ENCODE measurements at regions not wholly inside any gene's neighbourhood (a gene's known extent, or its start where the extent isn't known, plus 50 kb on each side); places are given as distances from the start of the nearest gene placed in this dataset.
A peak's percentile ranks its signal among the peaks of the same experiment; 100 is the strongest.

GRCh38 chr18:22330508-22330907, 87.2 kb downstream of the CTAGE1 start:
- ATAC-seq (no peak), DNase-seq (no peak)

GRCh38 chr18:22325396-22325795, 92.3 kb downstream of the CTAGE1 start:
- ATAC-seq (no peak), DNase-seq (no peak)

- ATAC-seq: peak; percentile 30
- DNase-seq: peak; percentile 23
Measured at GRCh38 chr18:22324191-22325131, 93.3 kb downstream of the CTAGE1 start.

- no peak for DNase-seq
Measured at GRCh38 chr18:22322243-22322691, 95.4 kb downstream of the CTAGE1 start.

GRCh38 chr18:22320771-22321170, 96.9 kb downstream of the CTAGE1 start:
- no peak for DNase-seq
- no peak for ATAC-seq

More at GRCh38 chr18:22322243-22322691, 95.4 kb downstream of the CTAGE1 start:
- ATAC-seq: no peak

GRCh38 chr18:22320155-22320554, 97.6 kb downstream of the CTAGE1 start:
- no peak for ATAC-seq
- no peak for DNase-seq

- ATAC-seq (no peak), DNase-seq (no peak)
Measured at GRCh38 chr18:22318745-22319407, 98.8 kb downstream of the CTAGE1 start.

- ATAC-seq (no peak), DNase-seq (no peak)
Measured at GRCh38 chr18:22314420-22314819, 103.3 kb downstream of the CTAGE1 start.

- ATAC-seq (no peak), DNase-seq (no peak)
Measured at GRCh38 chr18:22314001-22314400, 103.7 kb downstream of the CTAGE1 start.

- no peak for DNase-seq
- ATAC-seq: no peak
Measured at GRCh38 chr18:22311301-22311700, 106.4 kb downstream of the CTAGE1 start.

- ATAC-seq: no peak
Measured at GRCh38 chr18:22309191-22309590, 108.5 kb downstream of the CTAGE1 start.

GRCh38 chr18:22307528-22307927, 110.2 kb downstream of the CTAGE1 start:
- ATAC-seq (no peak), DNase-seq (no peak)

More at GRCh38 chr18:22309191-22309590, 108.5 kb downstream of the CTAGE1 start:
- no peak for DNase-seq

GRCh38 chr18:22303927-22304326, 113.8 kb downstream of the CTAGE1 start:
- ATAC-seq: no peak
- DNase-seq: no peak

- DNase-seq: no peak
- no peak for ATAC-seq
Measured at GRCh38 chr18:22302144-22302543, 115.6 kb downstream of the CTAGE1 start.

GRCh38 chr18:22300665-22301636, 116.8 kb downstream of the CTAGE1 start:
- DNase-seq (no peak), ATAC-seq (no peak)

GRCh38 chr18:22297008-22297407, 120.7 kb downstream of the CTAGE1 start:
- ATAC-seq (no peak), DNase-seq (no peak)

- DNase-seq (no peak), ATAC-seq (no peak)
Measured at GRCh38 chr18:22296304-22296703, 121.4 kb downstream of the CTAGE1 start.

- no peak for DNase-seq
- ATAC-seq: no peak
Measured at GRCh38 chr18:22293417-22293816, 124.0 kb downstream of the GATA6 start.

- no peak for ATAC-seq
Measured at GRCh38 chr18:22290004-22290403, 120.6 kb downstream of the GATA6 start.

GRCh38 chr18:22286585-22286984, 117.2 kb downstream of the GATA6 start:
- DNase-seq (no peak), ATAC-seq (no peak)

More at GRCh38 chr18:22290004-22290403, 120.6 kb downstream of the GATA6 start:
- DNase-seq: no peak

- ATAC-seq (no peak), DNase-seq (no peak)
Measured at GRCh38 chr18:22285361-22286140, 116.2 kb downstream of the GATA6 start.
